Panc1 (cell line): ENCODE measurements at regions not wholly inside any gene's neighbourhood (a gene's known extent, or its start where the extent isn't known, plus 50 kb on each side); places are given as distances from the start of the nearest gene placed in this dataset.

Source experiments
- POLR2AphosphoS5 ChIP-seq: IDR thresholded peaks from 2 replicates; pipeline ENCODE4 v1.6.1; 2012; ENCODE audit warnings: mild to moderate bottlenecking, low read depth, low read length, moderate library complexity
- SIN3A ChIP-seq: IDR thresholded peaks from 2 replicates; pipeline ENCODE4 v1.6.1; 2012; ENCODE audit warnings: low read depth, mild to moderate bottlenecking, low read length, moderate library complexity, borderline replicate concordance; ENCODE audit not compliant: insufficient read depth
- TCF7L2 ChIP-seq: IDR thresholded peaks from 2 replicates; pipeline ENCODE4 v1.6.1; 2011; ENCODE audit warnings: mild to moderate bottlenecking, low read depth, low read length, inconsistent platforms
- TF ChIP-seq, protein P1 (sequence below): fragments of 450-650 bp; IDR thresholded peaks from 2 replicates; pipeline ENCODE4 v1.5.1; 2017; ENCODE audit warnings: mild to moderate bottlenecking
- TF ChIP-seq, protein P2 (sequence below), 2 experiments: IDR thresholded peaks; 2 replicates each; pipeline ENCODE4 v1.6.1; 2011 to 2012; ENCODE audit warnings: low read depth in 2 of 2, control low read depth in 1 of 2, low read length in 1 of 2, mild to moderate bottlenecking in 1 of 2, moderate library complexity in 1 of 2; ENCODE audit not compliant: insufficient read depth in 1 of 2

DNA sequence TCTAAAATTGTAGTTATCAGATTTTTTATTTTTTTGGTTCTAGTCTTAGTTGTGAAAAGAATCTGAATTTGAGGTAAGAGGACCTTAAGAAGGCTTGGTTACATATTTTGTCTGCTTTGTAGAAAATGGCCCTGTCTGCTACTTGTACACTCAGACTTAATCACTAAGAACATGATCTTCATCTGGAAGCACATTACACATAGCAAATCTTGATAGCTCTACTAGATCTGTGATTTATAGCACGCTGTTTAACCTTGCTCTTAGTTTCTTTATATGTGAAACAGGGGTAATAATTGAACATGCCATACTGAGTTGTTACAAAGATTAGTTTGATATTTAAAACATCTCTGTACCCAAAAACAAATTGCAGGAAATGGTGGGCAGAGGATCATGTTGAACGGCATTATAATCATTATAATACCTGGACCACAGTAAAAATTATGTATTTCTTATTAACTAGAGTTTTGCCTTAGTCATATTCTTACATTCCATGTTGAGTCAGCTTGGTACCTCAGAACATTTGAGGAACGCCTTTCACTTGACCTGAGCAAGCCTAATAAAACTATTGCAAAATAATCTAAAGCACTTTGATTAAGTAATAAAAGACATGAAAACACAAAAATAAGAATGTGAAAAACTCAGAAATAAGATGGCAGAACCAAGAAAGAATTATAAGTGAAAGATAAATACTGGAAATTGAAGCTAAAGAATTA lies 738.0 kb upstream of the AADAT start:
- TF ChIP-seq, protein P1, sequence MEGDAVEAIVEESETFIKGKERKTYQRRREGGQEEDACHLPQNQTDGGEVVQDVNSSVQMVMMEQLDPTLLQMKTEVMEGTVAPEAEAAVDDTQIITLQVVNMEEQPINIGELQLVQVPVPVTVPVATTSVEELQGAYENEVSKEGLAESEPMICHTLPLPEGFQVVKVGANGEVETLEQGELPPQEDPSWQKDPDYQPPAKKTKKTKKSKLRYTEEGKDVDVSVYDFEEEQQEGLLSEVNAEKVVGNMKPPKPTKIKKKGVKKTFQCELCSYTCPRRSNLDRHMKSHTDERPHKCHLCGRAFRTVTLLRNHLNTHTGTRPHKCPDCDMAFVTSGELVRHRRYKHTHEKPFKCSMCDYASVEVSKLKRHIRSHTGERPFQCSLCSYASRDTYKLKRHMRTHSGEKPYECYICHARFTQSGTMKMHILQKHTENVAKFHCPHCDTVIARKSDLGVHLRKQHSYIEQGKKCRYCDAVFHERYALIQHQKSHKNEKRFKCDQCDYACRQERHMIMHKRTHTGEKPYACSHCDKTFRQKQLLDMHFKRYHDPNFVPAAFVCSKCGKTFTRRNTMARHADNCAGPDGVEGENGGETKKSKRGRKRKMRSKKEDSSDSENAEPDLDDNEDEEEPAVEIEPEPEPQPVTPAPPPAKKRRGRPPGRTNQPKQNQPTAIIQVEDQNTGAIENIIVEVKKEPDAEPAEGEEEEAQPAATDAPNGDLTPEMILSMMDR: no peak
- TF ChIP-seq SIN3A: no peak
- no peak for TF ChIP-seq POLR2AphosphoS5
- TF ChIP-seq, protein P2, sequence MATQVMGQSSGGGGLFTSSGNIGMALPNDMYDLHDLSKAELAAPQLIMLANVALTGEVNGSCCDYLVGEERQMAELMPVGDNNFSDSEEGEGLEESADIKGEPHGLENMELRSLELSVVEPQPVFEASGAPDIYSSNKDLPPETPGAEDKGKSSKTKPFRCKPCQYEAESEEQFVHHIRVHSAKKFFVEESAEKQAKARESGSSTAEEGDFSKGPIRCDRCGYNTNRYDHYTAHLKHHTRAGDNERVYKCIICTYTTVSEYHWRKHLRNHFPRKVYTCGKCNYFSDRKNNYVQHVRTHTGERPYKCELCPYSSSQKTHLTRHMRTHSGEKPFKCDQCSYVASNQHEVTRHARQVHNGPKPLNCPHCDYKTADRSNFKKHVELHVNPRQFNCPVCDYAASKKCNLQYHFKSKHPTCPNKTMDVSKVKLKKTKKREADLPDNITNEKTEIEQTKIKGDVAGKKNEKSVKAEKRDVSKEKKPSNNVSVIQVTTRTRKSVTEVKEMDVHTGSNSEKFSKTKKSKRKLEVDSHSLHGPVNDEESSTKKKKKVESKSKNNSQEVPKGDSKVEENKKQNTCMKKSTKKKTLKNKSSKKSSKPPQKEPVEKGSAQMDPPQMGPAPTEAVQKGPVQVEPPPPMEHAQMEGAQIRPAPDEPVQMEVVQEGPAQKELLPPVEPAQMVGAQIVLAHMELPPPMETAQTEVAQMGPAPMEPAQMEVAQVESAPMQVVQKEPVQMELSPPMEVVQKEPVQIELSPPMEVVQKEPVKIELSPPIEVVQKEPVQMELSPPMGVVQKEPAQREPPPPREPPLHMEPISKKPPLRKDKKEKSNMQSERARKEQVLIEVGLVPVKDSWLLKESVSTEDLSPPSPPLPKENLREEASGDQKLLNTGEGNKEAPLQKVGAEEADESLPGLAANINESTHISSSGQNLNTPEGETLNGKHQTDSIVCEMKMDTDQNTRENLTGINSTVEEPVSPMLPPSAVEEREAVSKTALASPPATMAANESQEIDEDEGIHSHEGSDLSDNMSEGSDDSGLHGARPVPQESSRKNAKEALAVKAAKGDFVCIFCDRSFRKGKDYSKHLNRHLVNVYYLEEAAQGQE (IDR thresholded peaks at IDR 0.05; ENCODE audit: insufficient read depth in 1 of 2, low read depth in 2 of 2, low read length in 1 of 2): no peak
- TF ChIP-seq TCF7L2: no peak
